Activated naive CD4-positive, alpha-beta T cell treated with anti-CD3 and anti-CD28 coated beads for 36 hours (primary cell): ENCODE measurements at regions not wholly inside any gene's neighbourhood (a gene's known extent, or its start where the extent isn't known, plus 50 kb on each side); places are given as distances from the start of the nearest gene placed in this dataset.

Source experiments
- CTCF ChIA-PET: fragments of 350-600 bp; sonication (Branson Sonifier 250); formaldehyde crosslinking; loops from one replicate; lab custom pipeline; 2021; ENCODE audit warnings: antibody characterized with exemption; lab: Charles Lee
- DNase-seq: peaks from one replicate; pipeline ENCODE4 v3.0.0-alpha.2; 2020
- H3K27ac Mint-ChIP-seq: one replicate; pipeline ENCODE4 v1.8.0; 2021; ENCODE audit warnings: mild to moderate bottlenecking, mixed read lengths
- H3K27me3 Mint-ChIP-seq: one replicate; pipeline ENCODE4 v1.8.0; 2021; ENCODE audit warnings: low read depth, mixed read lengths
- H3K36me3 Mint-ChIP-seq: one replicate; pipeline ENCODE4 v1.8.0; 2021; ENCODE audit warnings: low read depth, mixed read lengths
- H3K4me1 Mint-ChIP-seq: one replicate; pipeline ENCODE4 v1.8.0; 2021; ENCODE audit warnings: low read depth, mixed read lengths
- H3K4me3 Mint-ChIP-seq: one replicate; pipeline ENCODE4 v1.8.0; 2021; ENCODE audit warnings: mild to moderate bottlenecking, moderate library complexity, mixed read lengths
- H3K9me3 Mint-ChIP-seq: one replicate; pipeline ENCODE4 v1.8.0; 2021; ENCODE audit warnings: mixed read lengths
- intact Hi-C: fragments of 100-400 bp; cut with micrococcal nuclease; formaldehyde crosslinking; loops from one replicate; pipeline ENCODE4 v1.15.1; 2023

- no peaks in the 10 kb centered on the region for H3K9me3 Mint-ChIP-seq
- no peak for DNase-seq
- intact Hi-C loops: no loop called here
- no peak overlapping the region for H3K27ac Mint-ChIP-seq
- H3K4me1 Mint-ChIP-seq: no peaks in the 10 kb centered on the region
- peaks cover 8% of the 10 kb centered on the region for H3K27me3 Mint-ChIP-seq
- no peaks in the 10 kb centered on the region for H3K36me3 Mint-ChIP-seq
- H3K4me3 Mint-ChIP-seq: no peak overlapping the region
- CTCF ChIA-PET: interaction anchor here (0.9 kb wide), 1 partner anchor 18 kb away, joined by 3 read pairs; no protein-coding TSS in a partner anchor
Observed at GRCh38 chr16:51050377-51050706, 100.7 kb downstream of the SALL1 start.

GRCh38 chr16:51049678-51050376 is 101.2 kb downstream of the SALL1 start:
- H3K4me3 Mint-ChIP-seq: no peak overlapping the region
- no peaks in the 10 kb centered on the region for H3K9me3 Mint-ChIP-seq
- DNase-seq: no peak
- no peak overlapping the region for H3K27ac Mint-ChIP-seq
- H3K27me3 Mint-ChIP-seq: peaks cover 4% of the 10 kb centered on the region
- no peaks in the 10 kb centered on the region for H3K36me3 Mint-ChIP-seq
- intact Hi-C loops: no loop called here
- CTCF ChIA-PET: interaction anchor here (0.9 kb wide), 1 partner anchor 18 kb away, joined by 3 read pairs; no protein-coding TSS in a partner anchor
- H3K4me1 Mint-ChIP-seq: no peaks in the 10 kb centered on the region

GRCh38 chr16:51049276-51049675 is 101.8 kb downstream of the SALL1 start:
- Mint-ChIP-seq H3K27ac (no peak overlapping the region), H3K4me3 (no peak overlapping the region), H3K27me3 (peaks cover 4% of the 10 kb centered on the region), H3K36me3 (no peaks in the 10 kb centered on the region), H3K9me3 (no peaks in the 10 kb centered on the region), H3K4me1 (no peaks in the 10 kb centered on the region)
- intact Hi-C loops: no loop called here
- no peak for DNase-seq
- CTCF ChIA-PET: no interaction called here

- Mint-ChIP-seq H3K27ac (no peak overlapping the region), H3K36me3 (no peaks in the 10 kb centered on the region), H3K9me3 (no peaks in the 10 kb centered on the region), H3K27me3 (peaks cover 4% of the 10 kb centered on the region), H3K4me1 (no peaks in the 10 kb centered on the region), H3K4me3 (no peak overlapping the region)
- intact Hi-C loops: no loop called here
- DNase-seq: no peak
- CTCF ChIA-PET: no interaction called here
Observed at GRCh38 chr16:51048544-51048943, 102.5 kb downstream of the SALL1 start.

GRCh38 chr16:51045794-51046193 is 105.3 kb downstream of the SALL1 start:
- CTCF ChIA-PET: no interaction called here
- Mint-ChIP-seq H3K36me3 (no peaks in the 10 kb centered on the region), H3K4me1 (no peaks in the 10 kb centered on the region), H3K9me3 (no peaks in the 10 kb centered on the region), H3K27me3 (peaks cover 3% of the 10 kb centered on the region), H3K27ac (no peak overlapping the region), H3K4me3 (no peak overlapping the region)
- intact Hi-C loops: no loop called here
- no peak for DNase-seq

- no peaks in the 10 kb centered on the region for H3K36me3 Mint-ChIP-seq
- no peaks in the 10 kb centered on the region for H3K9me3 Mint-ChIP-seq
- H3K27me3 Mint-ChIP-seq: peaks cover 3% of the 10 kb centered on the region
- CTCF ChIA-PET: no interaction called here
- no peak for DNase-seq
- no peaks in the 10 kb centered on the region for H3K4me1 Mint-ChIP-seq
- H3K4me3 Mint-ChIP-seq: no peak overlapping the region
- no peak overlapping the region for H3K27ac Mint-ChIP-seq
- intact Hi-C loops: no loop called here
Observed at GRCh38 chr16:51045186-51045585, 105.9 kb downstream of the SALL1 start.

GRCh38 chr16:51041546-51041945 is 109.5 kb downstream of the SALL1 start:
- intact Hi-C loops: no loop called here
- no peak overlapping the region for H3K4me3 Mint-ChIP-seq
- no peaks in the 10 kb centered on the region for H3K36me3 Mint-ChIP-seq
- peaks cover 10% of the 10 kb centered on the region for H3K27me3 Mint-ChIP-seq
- no peak overlapping the region for H3K27ac Mint-ChIP-seq
- DNase-seq: no peak
- H3K9me3 Mint-ChIP-seq: no peaks in the 10 kb centered on the region
- CTCF ChIA-PET: no interaction called here
- H3K4me1 Mint-ChIP-seq: no peaks in the 10 kb centered on the region

- CTCF ChIA-PET: no interaction called here
- peaks cover 10% of the 10 kb centered on the region for H3K27me3 Mint-ChIP-seq
- H3K27ac Mint-ChIP-seq: no peak overlapping the region
- H3K9me3 Mint-ChIP-seq: no peaks in the 10 kb centered on the region
- no peaks in the 10 kb centered on the region for H3K4me1 Mint-ChIP-seq
- no peak overlapping the region for H3K4me3 Mint-ChIP-seq
- intact Hi-C loops: no loop called here
- no peak for DNase-seq
- no peaks in the 10 kb centered on the region for H3K36me3 Mint-ChIP-seq
Observed at GRCh38 chr16:51040637-51041036, 110.4 kb downstream of the SALL1 start.

GRCh38 chr16:51039638-51040331 is 111.3 kb downstream of the SALL1 start:
- no peaks in the 10 kb centered on the region for H3K4me1 Mint-ChIP-seq
- intact Hi-C loops: no loop called here
- H3K36me3 Mint-ChIP-seq: no peaks in the 10 kb centered on the region
- DNase-seq: no peak
- peaks cover 10% of the 10 kb centered on the region for H3K27me3 Mint-ChIP-seq
- H3K4me3 Mint-ChIP-seq: no peak overlapping the region
- no peaks in the 10 kb centered on the region for H3K9me3 Mint-ChIP-seq
- CTCF ChIA-PET: no interaction called here
- H3K27ac Mint-ChIP-seq: no peak overlapping the region

- CTCF ChIA-PET: no interaction called here
- intact Hi-C loops: no loop called here
- peaks cover 8% of the 10 kb centered on the region for H3K27me3 Mint-ChIP-seq
- H3K4me1 Mint-ChIP-seq: no peaks in the 10 kb centered on the region
- no peak overlapping the region for H3K4me3 Mint-ChIP-seq
- DNase-seq: no peak
- H3K36me3 Mint-ChIP-seq: no peaks in the 10 kb centered on the region
- no peak overlapping the region for H3K27ac Mint-ChIP-seq
- no peaks in the 10 kb centered on the region for H3K9me3 Mint-ChIP-seq
Observed at GRCh38 chr16:51035711-51036110, 115.4 kb downstream of the SALL1 start.

GRCh38 chr16:51035110-51035498 is 116.0 kb downstream of the SALL1 start:
- CTCF ChIA-PET: no interaction called here
- no peak for DNase-seq

GRCh38 chr16:51034481-51035109 is 116.5 kb downstream of the SALL1 start:
- no peak for DNase-seq
- CTCF ChIA-PET: no interaction called here
- intact Hi-C loops: no loop called here
- Mint-ChIP-seq H3K4me1 (no peaks in the 10 kb centered on the region), H3K36me3 (no peaks in the 10 kb centered on the region), H3K9me3 (no peaks in the 10 kb centered on the region), H3K27ac (no peak overlapping the region), H3K27me3 (peaks cover 8% of the 10 kb centered on the region), H3K4me3 (no peak overlapping the region)

More at GRCh38 chr16:51035110-51035498, 116.0 kb downstream of the SALL1 start:
- Mint-ChIP-seq H3K27ac (no peak overlapping the region), H3K9me3 (no peaks in the 10 kb centered on the region), H3K4me3 (no peak overlapping the region), H3K36me3 (no peaks in the 10 kb centered on the region), H3K4me1 (no peaks in the 10 kb centered on the region), H3K27me3 (peaks cover 8% of the 10 kb centered on the region)
- intact Hi-C loops: no loop called here

GRCh38 chr16:51031598-51031997 is 119.5 kb downstream of the SALL1 start:
- H3K9me3 Mint-ChIP-seq: no peaks in the 10 kb centered on the region
- H3K36me3 Mint-ChIP-seq: no peaks in the 10 kb centered on the region
- H3K27me3 Mint-ChIP-seq: no peaks in the 10 kb centered on the region
- no peaks in the 10 kb centered on the region for H3K4me1 Mint-ChIP-seq
- intact Hi-C loops: no loop called here
- H3K27ac Mint-ChIP-seq: no peak overlapping the region
- DNase-seq: no peak
- CTCF ChIA-PET: no interaction called here
- no peak overlapping the region for H3K4me3 Mint-ChIP-seq
